ENCODE measurements at regions not wholly inside any gene's neighbourhood (a gene's known extent, or its start where the extent isn't known, plus 50 kb on each side); places are given as distances from the start of the nearest gene placed in this dataset.

- TF ChIP-seq ZNF616 (CRISPR knock-in tag; IDR thresholded peaks at IDR 0.05; ENCODE audit: low read depth) (no peak), TBX2 (CRISPR knock-in tag; IDR thresholded peaks at IDR 0.05; ENCODE audit: borderline replicate concordance) (0 out of 2 replicates have a peak, but pooled peaks have one; percentile 46), TGIF2 (CRISPR knock-in tag; IDR thresholded peaks at IDR 0.05) (0 out of 2 replicates have a peak, but pooled peaks have one; percentile 38), ZFAT (CRISPR knock-in tag; conservative IDR thresholded peaks at IDR 0.05) (no peak), E2F1 (CRISPR knock-in tag; IDR thresholded peaks at IDR 0.05) (no peak), GMEB2 (CRISPR knock-in tag; IDR thresholded peaks at IDR 0.05; ENCODE audit: low read depth) (no peak), GTF2F1 (IDR thresholded peaks at IDR 0.05; ENCODE audit: low read length) (no peak), REPIN1 (CRISPR knock-in tag; IDR thresholded peaks at IDR 0.05; ENCODE audit: borderline replicate concordance, low read depth) (no peak), TFDP1 (CRISPR knock-in tag; IDR thresholded peaks at IDR 0.05; ENCODE audit: borderline replicate concordance) (no peak), PLRG1 (conservative IDR thresholded peaks at IDR 0.05) (no peak), RARA (CRISPR knock-in tag; IDR thresholded peaks at IDR 0.05) (peak; percentile 84), CERS6 (CRISPR knock-in tag; IDR thresholded peaks at IDR 0.05) (no peak), HCFC1 (IDR thresholded peaks at IDR 0.05; ENCODE audit: low read depth, low read length) (no peak), KDM4B (CRISPR knock-in tag; IDR thresholded peaks at IDR 0.05) (no peak), CEBPG (CRISPR knock-in tag; IDR thresholded peaks at IDR 0.05) (no peak), ZSCAN20 (CRISPR knock-in tag; IDR thresholded peaks at IDR 0.05; ENCODE audit: borderline replicate concordance) (no peak), ZNF639 (CRISPR knock-in tag; conservative IDR thresholded peaks at IDR 0.05) (no peak), ZNF142 (CRISPR knock-in tag; IDR thresholded peaks at IDR 0.05) (no peak)
Observed at GRCh38 chr2:226190479-226191252, 609.0 kb downstream of the IRS1 start (continued).
